Heart right ventricle (tissue), 16 donors: ENCODE measurements at regions not wholly inside any gene's neighbourhood (a gene's known extent, or its start where the extent isn't known, plus 50 kb on each side); places are given as distances from the start of the nearest gene placed in this dataset.
"Not testable (repeated sequence)": the region's sequence is repeated elsewhere in the genome, so short reads cannot be mapped to it uniquely, and the experiment has no call there.

Experiments
- ATAC-seq, 8 donors: fragments of 200-7000 bp; cut with Tn5 transposase; one replicate each; pipeline ENCODE4 v1.9.1; 2020; ENCODE audit warnings: mild to moderate bottlenecking in 8 of 8, moderate library complexity in 8 of 8, moderate number of reproducible peaks in 1 of 8
- DNase-seq, 2 donors: peaks; one replicate each; pipeline ENCODE4 v3.0.0-alpha.2; 2020
- H3K27ac ChIP-seq, 10 donors: fragments of 200-600 bp; sonication (generic) in 2 of 10; one replicate each; pipeline versions ENCODE4 v1.5.0 to v1.8.0; 2020 to 2022; ENCODE audit warnings: mild to moderate bottlenecking in 3 of 10
- H3K27me3 ChIP-seq, 7 donors: fragments of 200-600 bp; one replicate each; pipeline ENCODE4 v1.8.0; 2021 to 2022; ENCODE audit warnings: mild to moderate bottlenecking in 2 of 7
- H3K36me3 ChIP-seq, 9 donors: fragments of 200-600 bp; sonication (generic) in 1 of 9; one replicate each; pipeline versions ENCODE4 v1.5.0 to v1.8.0; 2020 to 2022; ENCODE audit warnings: mild to moderate bottlenecking in 2 of 9
- H3K4me1 ChIP-seq, 9 donors: fragments of 200-600 bp; sonication (generic) in 1 of 9; one replicate each; pipeline versions ENCODE4 v1.5.0 to v1.8.0; 2020 to 2022; ENCODE audit warnings: mild to moderate bottlenecking in 4 of 9
- H3K4me3 ChIP-seq, 10 donors: fragments of 200-600 bp; sonication (generic) in 2 of 10; one replicate each; pipeline versions ENCODE4 v1.5.0 to v1.8.0; 2020 to 2022; ENCODE audit warnings: mild to moderate bottlenecking in 7 of 10, moderate library complexity in 2 of 10
- H3K9me3 ChIP-seq, 11 donors: fragments of 200-600 bp in 10 of 11; sonication (generic) in 2 of 11; one replicate each; pipeline versions ENCODE4 v1.5.0 to v1.8.0; 2013 to 2022; ENCODE audit warnings: mild to moderate bottlenecking in 2 of 11, control low read depth in 1 of 11, moderate library complexity in 1 of 11
- CTCF ChIP-seq, 9 donors: fragments of 200-600 bp; sonication (generic) in 2 of 9; IDR thresholded peaks; one replicate each; pipeline versions ENCODE4 v1.5.0 to v1.8.0; 2021 to 2022; ENCODE audit warnings: antibody characterized with exemption in 9 of 9, mild to moderate bottlenecking in 5 of 9, moderate library complexity in 1 of 9
- WGBS, 2 donors: extraction: QIAGEN DNeasy Blood & Tissue Kit; methylation state at CpG; one replicate each; pipeline ENCODE4 v1.1.7; 2013; ENCODE audit warnings: inconsistent platforms in 1 of 2; 5-methylcytosine and 5-hydroxymethylcytosine counted together
- intact Hi-C, 10 donors: fragments of 100-400 bp; cut with DNase I; formaldehyde crosslinking; loops; one replicate each; pipeline versions ENCODE4 v1.11.1 to v1.14.2; 2022
- donor health status: Arrhythmogenic right ventricular cardiomyopathy.
- donor health status: ischemic (EF 13 %, LVEDD 7.1; RV severe dilation, severe dysfunction).
- donor health status: healthy with polysubstance abuse.
- donor health status: DM: no; HTN: yes; CAD: no.
- donor health status: DM: no; HTN: no; CAD: no.
- donor health status: ischemic (EF 25% LVEDD 6.9; RV normal size, moderate dysfunction).
- donor health status: ischemic (EF 25% LVEDD 5.7; RV mildly dilated, moderate dysfunction).
- donor health status: healthy.
- donor health status: DM: yes; HTN: yes; CAD: no.
- donor health status: Ischemic cardiomyopathy.
- donor health status: ischemic (EF 35%, LVEDD 5.7; RV mildly dilated, moderate dysfunction).
- donor health status: nonischemic (EF 11% LVEDD 7.7; RV severe dilation, severe dysfunction).
- donor health status: DM: yes; HTN: yes; CAD: no.
- donor health status: PGD.
- donor health status: ischemic (EF 29% LVEDD 5.4; RV normal size, mild dysfunction).
- donor health status: nonischemic (EF 23%, LVEDD 6.1; RV moderate dilation, normal function).

- intact Hi-C loops = no loop called here
- 78 to 80% methylated on average over 4 of the region's 4 CpGs for WGBS, 2 donors
- ATAC-seq (no peak), DNase-seq (no peak)
- no peak for TF ChIP-seq CTCF (IDR thresholded peaks at IDR 0.05)
- Histone ChIP-seq H3K4me1 (no peaks in the 10 kb centered on the region), H3K36me3 (no peaks in the 10 kb centered on the region), H3K9me3 (no peaks in the 10 kb centered on the region), H3K4me3 (no peak overlapping the region), H3K27me3 (no peaks in the 10 kb centered on the region), H3K27ac (no peak overlapping the region)
Measured at GRCh38 chr2:22136446-22136845, 1012.7 kb downstream of the TDRD15 start.

GRCh38 chr2:22143840-22144239, 1020.1 kb downstream of the TDRD15 start:
- Histone ChIP-seq H3K27ac (no peak overlapping the region), H3K4me1 (no peaks in the 10 kb centered on the region), H3K4me3 (no peak overlapping the region), H3K9me3 (peaks cover 0 to 18% (median 6%) of the 10 kb centered on the region in 11 donors), H3K36me3 (no peaks in the 10 kb centered on the region), H3K27me3 (no peaks in the 10 kb centered on the region)
- no peak for DNase-seq
- no peak for ATAC-seq
- no peak for TF ChIP-seq CTCF (IDR thresholded peaks at IDR 0.05)
- intact Hi-C loops = no loop called here

GRCh38 chr2:22153931-22154613, 1030.3 kb downstream of the TDRD15 start:
- TF ChIP-seq CTCF (IDR thresholded peaks at IDR 0.05) = no peak
- intact Hi-C loops = no loop called here
- H3K36me3 ChIP-seq = no peaks in the 10 kb centered on the region
- 41 to 45% methylated on average over 2 of the region's 2 CpGs for WGBS, 2 donors
- H3K4me3 ChIP-seq = no peak overlapping the region
- no peak overlapping the region for H3K27ac ChIP-seq
- no peaks in the 10 kb centered on the region for H3K4me1 ChIP-seq
- DNase-seq (no peak), ATAC-seq (no peak)
- H3K9me3 ChIP-seq = peaks cover 0 to 18% (median 0%) of the 10 kb centered on the region in 11 donors
- H3K27me3 ChIP-seq = peaks cover 0 to 4% (median 0%) of the 10 kb centered on the region in 7 donors

- ATAC-seq, H3K27ac ChIP-seq, H3K27me3 ChIP-seq, DNase-seq, H3K4me3 ChIP-seq, H3K9me3 ChIP-seq, H3K36me3 ChIP-seq, intact Hi-C loops, H3K4me1 ChIP-seq: not testable (repeated sequence)
- WGBS, 2 donors = 82 to 83% methylated on average over 6 of the region's 6 CpGs
Measured at GRCh38 chr2:22156661-22157060, 1032.9 kb downstream of the TDRD15 start.

GRCh38 chr2:22167256-22167655, 1043.5 kb downstream of the TDRD15 start:
- no peaks in the 10 kb centered on the region for H3K27me3 ChIP-seq
- TF ChIP-seq CTCF (IDR thresholded peaks at IDR 0.05) = no peak
- no peak overlapping the region for H3K27ac ChIP-seq
- ATAC-seq = no peak
- 69 to 74% methylated on average over 4 of the region's 4 CpGs for WGBS, 2 donors
- intact Hi-C loops = no loop called here
- no peak overlapping the region for H3K4me3 ChIP-seq
- H3K9me3 ChIP-seq = peaks cover 0 to 40% (median 9%) of the 10 kb centered on the region in 11 donors
- DNase-seq = no peak
- no peaks in the 10 kb centered on the region for H3K4me1 ChIP-seq
- no peaks in the 10 kb centered on the region for H3K36me3 ChIP-seq
